Calu3 (cell line): ENCODE measurements at regions not wholly inside any gene's neighbourhood (a gene's known extent, or its start where the extent isn't known, plus 50 kb on each side); places are given as distances from the start of the nearest gene placed in this dataset.

ENCODE experiments used
- BruUV-seq: library from RNA; stranded (reverse); fragments of 400-500 nt; replicated peaks from 2 replicates; lab custom pipeline; 2021; lab: Mats Ljungman, UMichigan
- CTCF ChIA-PET: fragments of 300-600 bp; sonication (Branson Sonifier 250); formaldehyde crosslinking; loops from one replicate; lab custom pipeline; 2022; ENCODE audit warnings: antibody characterized with exemption; lab: Charles Lee
- DNase-seq: peaks from one replicate; pipeline ENCODE4 v3.0.0; 2022
- H3K27ac Mint-ChIP-seq: one replicate; pipeline ENCODE4 v1.8.0; 2022; ENCODE audit warnings: mixed read lengths; ENCODE audit not compliant: unreplicated experiment
- H3K27me3 Mint-ChIP-seq: one replicate; pipeline ENCODE4 v1.8.0; 2022; ENCODE audit warnings: mixed read lengths; ENCODE audit not compliant: unreplicated experiment
- H3K36me3 Mint-ChIP-seq: one replicate; pipeline ENCODE4 v1.8.0; 2022; ENCODE audit warnings: mild to moderate bottlenecking, moderate library complexity, mixed read lengths; ENCODE audit not compliant: insufficient read depth, unreplicated experiment
- H3K4me1 Mint-ChIP-seq: one replicate; pipeline ENCODE4 v1.8.0; 2022; ENCODE audit warnings: mild to moderate bottlenecking, low read depth, mixed read lengths; ENCODE audit not compliant: unreplicated experiment
- H3K4me3 Mint-ChIP-seq: one replicate; pipeline ENCODE4 v1.8.0; 2022; ENCODE audit warnings: mild to moderate bottlenecking, low read depth, moderate library complexity, mixed read lengths; ENCODE audit not compliant: unreplicated experiment
- H3K9me3 Mint-ChIP-seq: one replicate; pipeline ENCODE4 v1.8.0; 2022; ENCODE audit warnings: low read depth, mixed read lengths; ENCODE audit not compliant: unreplicated experiment
- CTCF ChIP-seq: fragments of 200-600 bp; IDR thresholded peaks from one replicate; pipeline ENCODE4 v1.8.0; 2022; ENCODE audit warnings: antibody characterized with exemption; ENCODE audit not compliant: unreplicated experiment
- intact Hi-C: fragments of 100-400 bp; cut with micrococcal nuclease; formaldehyde crosslinking; loops from one replicate; pipeline ENCODE4 v1.10.0; 2022; ENCODE audit not compliant: unreplicated experiment

GRCh38 chr15:70313099-70314017 is 215.6 kb upstream of the TLE3 start:
- peaks cover 26% of the 10 kb centered on the region for H3K27me3 Mint-ChIP-seq
- DNase-seq: no peak
- H3K36me3 Mint-ChIP-seq: no peaks in the 10 kb centered on the region
- no peak overlapping the region for H3K27ac Mint-ChIP-seq
- TF ChIP-seq CTCF: no peak
- BruUV-seq: no TSS peak
- intact Hi-C loops: no loop called here
- peaks cover 10% of the 10 kb centered on the region for H3K4me1 Mint-ChIP-seq
- no peak overlapping the region for H3K4me3 Mint-ChIP-seq
- CTCF ChIA-PET: no interaction called here
- no peaks in the 10 kb centered on the region for H3K9me3 Mint-ChIP-seq

- intact Hi-C loops: no loop called here
- Mint-ChIP-seq H3K27ac (no peak overlapping the region), H3K9me3 (no peaks in the 10 kb centered on the region), H3K27me3 (peaks cover 14% of the 10 kb centered on the region), H3K4me1 (peaks cover 16% of the 10 kb centered on the region), H3K4me3 (no peak overlapping the region), H3K36me3 (no peaks in the 10 kb centered on the region)
- no TSS peak for BruUV-seq
- no peak for DNase-seq
- CTCF ChIA-PET: interaction anchor here (0.8 kb wide), 1 partner anchor 155 kb away, joined by 3 read pairs; no protein-coding TSS in a partner anchor
- TF ChIP-seq CTCF: no peak
These were observed 214.1 kb upstream of the TLE3 start for GRCh38 chr15:70311821-70312220.

GRCh38 chr15:70309716-70310115 is 212.0 kb upstream of the TLE3 start:
- TF ChIP-seq CTCF: no peak
- Mint-ChIP-seq H3K4me1 (peaks cover 16% of the 10 kb centered on the region), H3K4me3 (no peak overlapping the region), H3K36me3 (no peaks in the 10 kb centered on the region), H3K9me3 (no peaks in the 10 kb centered on the region), H3K27ac (no peak overlapping the region), H3K27me3 (no peaks in the 10 kb centered on the region)
- intact Hi-C loops: no loop called here
- CTCF ChIA-PET: no interaction called here
- no peak for DNase-seq
- BruUV-seq: no TSS peak

GRCh38 chr15:70308735-70309434 is 211.2 kb upstream of the TLE3 start:
- no peak overlapping the region for H3K4me3 Mint-ChIP-seq
- no peaks in the 10 kb centered on the region for H3K36me3 Mint-ChIP-seq
- DNase-seq: no peak
- intact Hi-C loops: no loop called here
- CTCF ChIA-PET: interaction anchor here (0.5 to 0.7 kb wide), 2 partner anchors 15 to 33 kb away, joined by 3 read pairs; no protein-coding TSS in a partner anchor
- no peak for TF ChIP-seq CTCF
- no peak overlapping the region for H3K27ac Mint-ChIP-seq
- no peaks in the 10 kb centered on the region for H3K27me3 Mint-ChIP-seq
- peaks cover 16% of the 10 kb centered on the region for H3K4me1 Mint-ChIP-seq
- no peaks in the 10 kb centered on the region for H3K9me3 Mint-ChIP-seq
- BruUV-seq: no TSS peak
